ENCODE measurements at regions not wholly inside any gene's neighbourhood (a gene's known extent, or its start where the extent isn't known, plus 50 kb on each side); places are given as distances from the start of the nearest gene placed in this dataset.

DNA sequence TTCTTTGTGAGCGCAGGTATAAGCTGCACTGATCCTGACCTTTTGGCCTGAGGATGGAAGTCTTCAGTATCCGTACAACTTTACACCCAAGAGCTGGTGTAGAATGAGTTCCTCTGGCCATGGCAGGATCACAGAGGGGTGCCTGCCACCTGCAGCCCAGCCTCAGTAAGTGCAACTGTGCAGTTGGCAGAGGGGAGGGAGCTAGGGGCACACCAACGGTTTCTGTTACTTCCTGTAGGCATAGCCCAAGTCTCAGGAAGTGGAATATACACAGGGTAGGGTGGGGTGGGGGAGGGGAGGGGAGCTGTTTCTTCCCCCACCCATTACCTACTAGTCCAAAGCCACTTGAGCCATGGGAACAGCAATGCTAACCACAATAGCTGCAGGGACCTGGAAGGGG, 85.4 kb upstream of the GBA3 start (continued):
- peak; percentile 75 for TF ChIP-seq SMC3 (IDR thresholded peaks at IDR 0.05; ENCODE audit: low read length)
- TF ChIP-seq MAFK (conservative IDR thresholded peaks at IDR 0.05 in 1 of 2, IDR thresholded peaks at IDR 0.05 in 1 of 2; ENCODE audit: low read length in 2 of 2), result no peak
- TF ChIP-seq POGZ (CRISPR knock-in tag; IDR thresholded peaks at IDR 0.05), result no peak
- 0 out of 2 replicates have a peak, but pooled peaks have one; percentile 36 for TF ChIP-seq GABPB1 (CRISPR knock-in tag; IDR thresholded peaks at IDR 0.05)
- no peak for TF ChIP-seq KDM6A (CRISPR knock-in tag; IDR thresholded peaks at IDR 0.05; ENCODE audit: low read depth)
- TF ChIP-seq, protein P1, sequence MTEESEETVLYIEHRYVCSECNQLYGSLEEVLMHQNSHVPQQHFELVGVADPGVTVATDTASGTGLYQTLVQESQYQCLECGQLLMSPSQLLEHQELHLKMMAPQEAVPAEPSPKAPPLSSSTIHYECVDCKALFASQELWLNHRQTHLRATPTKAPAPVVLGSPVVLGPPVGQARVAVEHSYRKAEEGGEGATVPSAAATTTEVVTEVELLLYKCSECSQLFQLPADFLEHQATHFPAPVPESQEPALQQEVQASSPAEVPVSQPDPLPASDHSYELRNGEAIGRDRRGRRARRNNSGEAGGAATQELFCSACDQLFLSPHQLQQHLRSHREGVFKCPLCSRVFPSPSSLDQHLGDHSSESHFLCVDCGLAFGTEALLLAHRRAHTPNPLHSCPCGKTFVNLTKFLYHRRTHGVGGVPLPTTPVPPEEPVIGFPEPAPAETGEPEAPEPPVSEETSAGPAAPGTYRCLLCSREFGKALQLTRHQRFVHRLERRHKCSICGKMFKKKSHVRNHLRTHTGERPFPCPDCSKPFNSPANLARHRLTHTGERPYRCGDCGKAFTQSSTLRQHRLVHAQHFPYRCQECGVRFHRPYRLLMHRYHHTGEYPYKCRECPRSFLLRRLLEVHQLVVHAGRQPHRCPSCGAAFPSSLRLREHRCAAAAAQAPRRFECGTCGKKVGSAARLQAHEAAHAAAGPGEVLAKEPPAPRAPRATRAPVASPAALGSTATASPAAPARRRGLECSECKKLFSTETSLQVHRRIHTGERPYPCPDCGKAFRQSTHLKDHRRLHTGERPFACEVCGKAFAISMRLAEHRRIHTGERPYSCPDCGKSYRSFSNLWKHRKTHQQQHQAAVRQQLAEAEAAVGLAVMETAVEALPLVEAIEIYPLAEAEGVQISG (CRISPR knock-in tag; IDR thresholded peaks at IDR 0.05), result no peak
- TF ChIP-seq RXRA (CRISPR knock-in tag; IDR thresholded peaks at IDR 0.05), result no peak
- TF ChIP-seq, protein P2, sequence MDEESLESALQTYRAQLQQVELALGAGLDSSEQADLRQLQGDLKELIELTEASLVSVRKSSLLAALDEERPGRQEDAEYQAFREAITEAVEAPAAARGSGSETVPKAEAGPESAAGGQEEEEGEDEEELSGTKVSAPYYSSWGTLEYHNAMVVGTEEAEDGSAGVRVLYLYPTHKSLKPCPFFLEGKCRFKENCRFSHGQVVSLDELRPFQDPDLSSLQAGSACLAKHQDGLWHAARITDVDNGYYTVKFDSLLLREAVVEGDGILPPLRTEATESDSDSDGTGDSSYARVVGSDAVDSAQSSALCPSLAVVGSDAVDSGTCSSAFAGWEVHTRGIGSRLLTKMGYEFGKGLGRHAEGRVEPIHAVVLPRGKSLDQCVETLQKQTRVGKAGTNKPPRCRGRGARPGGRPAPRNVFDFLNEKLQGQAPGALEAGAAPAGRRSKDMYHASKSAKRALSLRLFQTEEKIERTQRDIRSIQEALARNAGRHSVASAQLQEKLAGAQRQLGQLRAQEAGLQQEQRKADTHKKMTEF (CRISPR knock-in tag; IDR thresholded peaks at IDR 0.05), result no peak
- TF ChIP-seq ZNF432 (CRISPR knock-in tag; IDR thresholded peaks at IDR 0.05; ENCODE audit: borderline replicate concordance), result no peak
- TF ChIP-seq ZSCAN22 (CRISPR knock-in tag; IDR thresholded peaks at IDR 0.05), result no peak
- no peak for TF ChIP-seq ESRRA (CRISPR knock-in tag; IDR thresholded peaks at IDR 0.05; ENCODE audit: low read depth)
- TF ChIP-seq ZNF543 (CRISPR knock-in tag; IDR thresholded peaks at IDR 0.05), result no peak
- TF ChIP-seq FOXM1 (CRISPR knock-in tag; IDR thresholded peaks at IDR 0.05), result no peak
- no peak for TF ChIP-seq ZSCAN9 (CRISPR knock-in tag; IDR thresholded peaks at IDR 0.05; ENCODE audit: borderline replicate concordance)
- TF ChIP-seq, protein P3, sequence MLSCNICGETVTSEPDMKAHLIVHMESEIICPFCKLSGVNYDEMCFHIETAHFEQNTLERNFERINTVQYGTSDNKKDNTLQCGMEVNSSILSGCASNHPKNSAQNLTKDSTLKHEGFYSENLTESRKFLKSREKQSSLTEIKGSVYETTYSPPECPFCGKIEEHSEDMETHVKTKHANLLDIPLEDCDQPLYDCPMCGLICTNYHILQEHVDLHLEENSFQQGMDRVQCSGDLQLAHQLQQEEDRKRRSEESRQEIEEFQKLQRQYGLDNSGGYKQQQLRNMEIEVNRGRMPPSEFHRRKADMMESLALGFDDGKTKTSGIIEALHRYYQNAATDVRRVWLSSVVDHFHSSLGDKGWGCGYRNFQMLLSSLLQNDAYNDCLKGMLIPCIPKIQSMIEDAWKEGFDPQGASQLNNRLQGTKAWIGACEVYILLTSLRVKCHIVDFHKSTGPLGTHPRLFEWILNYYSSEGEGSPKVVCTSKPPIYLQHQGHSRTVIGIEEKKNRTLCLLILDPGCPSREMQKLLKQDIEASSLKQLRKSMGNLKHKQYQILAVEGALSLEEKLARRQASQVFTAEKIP (CRISPR knock-in tag; IDR thresholded peaks at IDR 0.05; ENCODE audit: borderline replicate concordance), result no peak
- no peak for TF ChIP-seq CREB1 (IDR thresholded peaks at IDR 0.05)
- no peak for TF ChIP-seq CREB1 (CRISPR knock-in tag; IDR thresholded peaks at IDR 0.05)
- TF ChIP-seq MXI1 (IDR thresholded peaks at IDR 0.05; ENCODE audit: borderline replicate concordance, low read depth, low read length), result no peak
- TF ChIP-seq ZBTB8A (CRISPR knock-in tag; IDR thresholded peaks at IDR 0.05; ENCODE audit: borderline replicate concordance, low read depth), result no peak
- TF ChIP-seq ZNF383 (CRISPR knock-in tag; IDR thresholded peaks at IDR 0.05; ENCODE audit: borderline replicate concordance), result no peak
- TF ChIP-seq STAG1 (CRISPR knock-in tag; IDR thresholded peaks at IDR 0.05), result peak; percentile 83
- TF ChIP-seq SMARCE1 (IDR thresholded peaks at IDR 0.05; ENCODE audit: borderline replicate concordance), result no peak
- peak; percentile 53; the same call in 1 of the 2 replicates for TF ChIP-seq RAD21 (CRISPR knock-in tag; IDR thresholded peaks at IDR 0.05)
- TF ChIP-seq ZNF207 (IDR thresholded peaks at IDR 0.05; ENCODE audit: borderline replicate concordance), result no peak
- TF ChIP-seq ZBTB21 (CRISPR knock-in tag; IDR thresholded peaks at IDR 0.05), result no peak
- no peak for TF ChIP-seq SMAD9 (CRISPR knock-in tag; IDR thresholded peaks at IDR 0.05)
- no peak for TF ChIP-seq PAF1 (CRISPR knock-in tag; IDR thresholded peaks at IDR 0.05)
- no peak for TF ChIP-seq ZNF780A (CRISPR knock-in tag; IDR thresholded peaks at IDR 0.05)

All from HepG2 (cell line).